ENCODE measurements at regions not wholly inside any gene's neighbourhood (a gene's known extent, or its start where the extent isn't known, plus 50 kb on each side); places are given as distances from the start of the nearest gene placed in this dataset.

- TF ChIP-seq EZH2 (optimal IDR thresholded peaks at IDR 0.05; ENCODE audit: low read depth, low read length) (no peak), CTCF (IDR thresholded peaks at IDR 0.05; ENCODE audit: low read length) (no peak)
These were observed 89.8 kb upstream of the ACTBL2 start for GRCh38 chr5:57572461-57572860.

Data from MM.1S (cell line).